HG03460 (cell line): ENCODE measurements at regions not wholly inside any gene's neighbourhood (a gene's known extent, or its start where the extent isn't known, plus 50 kb on each side); places are given as distances from the start of the nearest gene placed in this dataset.
"Not testable (repeated sequence)": the region's sequence is repeated elsewhere in the genome, so short reads cannot be mapped to it uniquely, and the experiment has no call there.

Experiments used
- ATAC-seq: cut with Tn5 transposase; IDR thresholded peaks from one replicate; pipeline ENCODE4 v1.9.1; 2021; ENCODE audit not compliant: unreplicated experiment

- ATAC-seq, result no peak
These were observed 115.4 kb upstream of the FBXL7 start for GRCh38 chr5:15384581-15384980.

- no peak for ATAC-seq
These were observed 115.8 kb upstream of the FBXL7 start for GRCh38 chr5:15384176-15384575.

DNA sequence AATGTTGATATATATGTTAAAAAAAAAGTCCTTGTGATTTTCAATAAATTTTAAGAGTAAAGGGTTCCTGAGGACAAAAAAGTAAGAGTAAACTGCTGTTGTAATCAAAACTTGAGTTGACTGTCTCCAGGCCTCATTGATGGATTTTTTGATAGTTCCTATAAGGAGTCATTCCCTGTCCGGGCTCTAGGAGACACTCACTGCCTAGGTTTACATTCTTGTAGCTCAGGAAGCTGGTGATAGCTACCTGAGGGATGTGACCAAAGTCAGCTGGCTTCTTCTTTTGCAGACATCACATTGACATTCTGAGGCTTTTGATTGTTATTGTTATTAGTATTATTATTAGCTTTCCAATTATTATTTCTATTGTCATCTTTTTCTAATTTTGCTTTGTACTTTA, 116.5 kb upstream of the FBXL7 start:
- no peak for ATAC-seq

GRCh38 chr5:15383021-15383420, 117.0 kb upstream of the FBXL7 start:
- ATAC-seq, result no peak

GRCh38 chr5:15377573-15378340, 122.2 kb upstream of the FBXL7 start:
- no peak for ATAC-seq

GRCh38 chr5:15376803-15377202, 123.2 kb upstream of the FBXL7 start:
- ATAC-seq, result no peak

GRCh38 chr5:15376088-15376487, 123.9 kb upstream of the FBXL7 start:
- ATAC-seq, result no peak

DNA sequence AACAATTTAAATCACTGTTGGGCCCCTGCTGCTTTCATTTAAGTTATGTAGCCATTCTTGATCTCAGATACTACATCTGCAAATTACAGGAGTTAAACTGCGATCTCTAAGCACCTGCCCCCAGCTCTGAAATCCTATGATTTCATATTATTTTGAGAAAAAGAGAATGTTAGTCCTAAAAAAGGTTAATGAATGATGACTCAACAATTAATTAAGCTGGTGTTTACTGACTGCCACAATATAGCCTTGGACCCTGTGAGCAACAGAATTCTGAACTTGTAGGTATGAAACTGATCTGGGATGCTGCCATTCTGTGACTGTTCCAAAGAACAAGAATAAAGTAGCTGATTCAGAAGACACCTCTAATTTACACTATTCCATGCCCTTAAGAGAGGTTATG, 124.4 kb upstream of the FBXL7 start:
- ATAC-seq, result no peak

- ATAC-seq, result no peak
These were observed 125.1 kb upstream of the FBXL7 start for GRCh38 chr5:15374886-15375285.

DNA sequence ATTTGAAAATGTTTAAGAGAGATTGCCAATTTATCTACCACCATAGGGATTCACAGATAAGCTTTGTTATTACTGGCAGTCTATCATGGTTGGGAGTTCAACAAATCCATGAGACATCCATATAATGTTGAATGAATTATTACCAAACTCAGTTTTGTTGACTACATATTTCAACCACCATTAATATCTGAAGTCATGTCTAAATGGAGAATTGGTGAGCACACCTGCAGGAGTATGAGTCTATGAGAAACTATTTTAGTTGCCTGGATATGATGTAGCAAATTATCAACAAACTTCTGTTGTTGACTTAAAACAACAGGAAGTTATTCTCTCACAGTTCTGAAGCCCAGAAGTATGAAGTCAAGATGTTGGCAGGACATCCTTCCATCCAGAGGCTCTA, 126.8 kb upstream of the FBXL7 start:
- no peak for ATAC-seq

GRCh38 chr5:15371184-15371583, 128.8 kb upstream of the FBXL7 start:
- ATAC-seq, result no peak

DNA sequence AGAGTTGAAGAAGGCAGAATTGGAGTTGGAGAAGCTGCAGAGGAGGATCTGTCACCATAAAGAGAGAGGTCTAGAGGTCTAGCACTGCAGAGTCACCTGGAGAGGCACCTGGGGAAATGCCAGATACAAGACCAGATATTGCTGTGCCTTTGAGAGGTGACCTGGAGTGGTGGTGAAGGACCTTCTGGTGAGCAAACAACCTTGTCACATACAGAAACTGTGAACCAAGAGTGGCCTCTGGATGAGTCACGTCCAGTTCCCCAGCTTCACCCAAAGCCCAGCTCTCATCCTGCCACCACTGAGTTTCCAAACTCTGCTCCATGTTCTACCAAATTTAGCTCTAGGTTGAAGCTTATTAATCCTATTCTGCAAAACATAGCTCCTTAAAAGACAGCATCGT, 131.1 kb upstream of the FBXL7 start:
- no peak for ATAC-seq

- ATAC-seq, result no peak
These were observed 132.5 kb upstream of the FBXL7 start for GRCh38 chr5:15367489-15367888.

GRCh38 chr5:15366676-15367391, 133.1 kb upstream of the FBXL7 start:
- ATAC-seq, result no peak

- no peak for ATAC-seq
These were observed 134.9 kb upstream of the FBXL7 start for GRCh38 chr5:15365070-15365469.

- no peak for ATAC-seq
These were observed 136.4 kb upstream of the FBXL7 start for GRCh38 chr5:15363601-15364000.

DNA sequence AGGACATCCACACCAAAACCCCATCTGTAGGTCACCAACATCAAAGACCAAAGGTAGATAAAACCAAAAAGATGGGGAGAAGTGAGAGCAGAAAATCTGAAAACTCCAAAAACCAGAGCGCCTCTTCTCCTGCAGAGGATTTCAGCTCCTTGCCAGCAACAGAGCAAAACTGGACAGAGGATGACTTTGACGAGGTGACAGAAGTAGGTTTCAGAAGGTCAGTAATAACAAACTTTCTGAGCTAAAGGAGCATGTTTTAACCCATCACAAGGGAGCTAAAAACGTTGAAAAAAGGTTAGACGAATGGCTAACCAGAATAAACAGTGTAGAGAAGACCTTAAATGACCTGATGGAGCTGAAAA, 142.9 kb upstream of the FBXL7 start:
- ATAC-seq, result not testable (repeated sequence)

- not testable (repeated sequence) for ATAC-seq
These were observed 143.5 kb upstream of the FBXL7 start for GRCh38 chr5:15356308-15357091.

DNA sequence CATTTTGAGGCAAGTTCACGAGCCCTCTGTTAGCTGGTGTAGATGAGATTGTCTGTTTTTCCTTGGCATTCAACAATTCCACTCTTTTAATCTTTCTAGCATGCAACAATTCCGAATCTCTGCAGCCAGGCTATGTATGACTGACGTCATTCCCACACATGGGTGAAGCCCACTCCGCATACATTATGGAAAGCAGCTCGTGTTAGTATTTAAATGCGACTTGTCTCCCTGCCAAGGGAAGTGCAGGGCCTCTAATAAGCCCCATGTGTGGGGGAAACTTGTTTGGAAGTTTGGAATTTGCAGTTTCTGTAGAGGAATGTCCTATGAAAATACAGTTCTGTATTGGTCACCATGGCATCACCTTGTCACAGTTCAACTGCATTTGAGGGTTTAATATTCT, 146.0 kb upstream of the FBXL7 start:
- no peak for ATAC-seq

- no peak for ATAC-seq
These were observed 146.8 kb upstream of the FBXL7 start for GRCh38 chr5:15353086-15353645.

DNA sequence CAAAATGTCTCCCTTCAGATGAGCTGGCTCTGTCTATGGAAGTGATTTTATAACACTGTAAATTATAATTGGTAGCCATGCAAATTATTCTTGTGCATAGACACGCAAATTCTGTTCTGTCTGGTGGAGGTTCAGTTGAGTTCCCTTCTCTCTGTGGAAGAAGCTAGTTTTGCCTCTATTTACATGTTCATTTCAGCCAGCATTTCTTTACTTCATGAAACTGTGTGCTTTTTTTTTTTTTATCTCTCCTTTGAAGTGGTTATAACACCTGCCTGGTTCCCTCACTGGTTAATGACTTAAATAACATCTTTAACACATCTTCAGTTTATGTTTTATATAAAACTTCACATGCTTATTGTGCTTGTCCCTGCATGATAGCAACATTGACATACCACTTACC, 149.4 kb upstream of the FBXL7 start:
- ATAC-seq, result no peak

- ATAC-seq, result no peak
These were observed 153.2 kb upstream of the FBXL7 start for GRCh38 chr5:15346738-15347137.
